OCI-LY3 (cell line): ENCODE measurements at regions not wholly inside any gene's neighbourhood (a gene's known extent, or its start where the extent isn't known, plus 50 kb on each side); places are given as distances from the start of the nearest gene placed in this dataset.

Experiments used
- H2AFZ ChIP-seq: fragments of 200-600, 300-600 bp; shearing (Covaris generic); 2 replicates; pipeline ENCODE4 v1.6.0; 2014; ENCODE audit warnings: antibody characterized with exemption, low read depth, low read length
- H3K27ac ChIP-seq: fragments of 200-600, 300-600 bp; sonication (generic); 2 replicates; pipeline ENCODE4 v1.5.1; 2014; ENCODE audit warnings: mild to moderate bottlenecking, low read length, moderate library complexity, mixed read lengths
- H3K27me3 ChIP-seq: fragments of 200-600, 300-600 bp; sonication (generic); 2 replicates; pipeline ENCODE4 v1.6.1; 2014; ENCODE audit warnings: low read depth, low read length, mixed read lengths
- H3K36me3 ChIP-seq: fragments of 200-600, 300-600 bp; sonication (generic); replicated peaks from 2 replicates; pipeline ENCODE3; 2014; ENCODE audit warnings: low read depth, low read length, mixed read lengths
- H3K4me1 ChIP-seq: fragments of 300-600, 200-600 bp; sonication (generic); 2 replicates; pipeline ENCODE4 v1.6.1; 2014; ENCODE audit warnings: low read length, mixed read lengths
- H3K4me2 ChIP-seq: fragments of 200-600, 300-600 bp; sonication (generic); 2 replicates; pipeline ENCODE4 v1.6.1; 2014; ENCODE audit warnings: low read length, mixed read lengths
- H3K4me3 ChIP-seq: fragments of 300-600, 200-600 bp; sonication (generic); 2 replicates; pipeline ENCODE4 v1.5.1; 2014; ENCODE audit warnings: antibody characterized with exemption, mild to moderate bottlenecking, low read length, moderate library complexity
- H3K79me2 ChIP-seq: fragments of 300-600, 200-600 bp; shearing (Covaris generic); 2 replicates; pipeline ENCODE4 v1.6.1; 2014; ENCODE audit warnings: mild to moderate bottlenecking, low read length, mixed read lengths
- H3K9ac ChIP-seq: fragments of 300-600, 200-600 bp; shearing (Covaris generic); 2 replicates; pipeline ENCODE4 v1.6.0; 2014; ENCODE audit warnings: mild to moderate bottlenecking, low read length, moderate library complexity
- H3K9me3 ChIP-seq: fragments of 200-600, 300-600 bp; shearing (Covaris generic); 2 replicates; pipeline ENCODE4 v1.6.1; 2014; ENCODE audit warnings: low read length, mixed read lengths; ENCODE audit not compliant: insufficient read depth
- H4K20me1 ChIP-seq: fragments of 200-600, 300-600 bp; sonication (generic); 2 replicates; pipeline ENCODE4 v1.6.1; 2016; ENCODE audit warnings: low read length, mixed read lengths; ENCODE audit not compliant: insufficient read depth
- EZH2phosphoT487 ChIP-seq: fragments of 200-600 bp; shearing (Covaris generic); IDR thresholded peaks from 2 replicates; pipeline ENCODE4 v1.6.1; 2018; ENCODE audit warnings: antibody characterized with exemption, mixed run types, low read depth
- TF ChIP-seq, protein P1 (sequence below): fragments of 200-600, 300-600 bp; sonication (generic); IDR thresholded peaks from 2 replicates; pipeline ENCODE4 v1.5.1; 2014; ENCODE audit warnings: antibody characterized with exemption, low read length, low read depth

- H3K9me3 ChIP-seq = no peaks in the 10 kb centered on the region
- TF ChIP-seq, protein P1, sequence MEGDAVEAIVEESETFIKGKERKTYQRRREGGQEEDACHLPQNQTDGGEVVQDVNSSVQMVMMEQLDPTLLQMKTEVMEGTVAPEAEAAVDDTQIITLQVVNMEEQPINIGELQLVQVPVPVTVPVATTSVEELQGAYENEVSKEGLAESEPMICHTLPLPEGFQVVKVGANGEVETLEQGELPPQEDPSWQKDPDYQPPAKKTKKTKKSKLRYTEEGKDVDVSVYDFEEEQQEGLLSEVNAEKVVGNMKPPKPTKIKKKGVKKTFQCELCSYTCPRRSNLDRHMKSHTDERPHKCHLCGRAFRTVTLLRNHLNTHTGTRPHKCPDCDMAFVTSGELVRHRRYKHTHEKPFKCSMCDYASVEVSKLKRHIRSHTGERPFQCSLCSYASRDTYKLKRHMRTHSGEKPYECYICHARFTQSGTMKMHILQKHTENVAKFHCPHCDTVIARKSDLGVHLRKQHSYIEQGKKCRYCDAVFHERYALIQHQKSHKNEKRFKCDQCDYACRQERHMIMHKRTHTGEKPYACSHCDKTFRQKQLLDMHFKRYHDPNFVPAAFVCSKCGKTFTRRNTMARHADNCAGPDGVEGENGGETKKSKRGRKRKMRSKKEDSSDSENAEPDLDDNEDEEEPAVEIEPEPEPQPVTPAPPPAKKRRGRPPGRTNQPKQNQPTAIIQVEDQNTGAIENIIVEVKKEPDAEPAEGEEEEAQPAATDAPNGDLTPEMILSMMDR = no peak
- TF ChIP-seq EZH2phosphoT487 = no peak
- H3K36me3 ChIP-seq = no peaks in the 10 kb centered on the region
- no peak overlapping the region for H2AFZ ChIP-seq
- no peaks in the 10 kb centered on the region; the same call in 1 of the 2 replicates for H3K27me3 ChIP-seq
- no peak overlapping the region for H3K27ac ChIP-seq
- no peak overlapping the region for H3K9ac ChIP-seq
- no peak overlapping the region for H3K4me2 ChIP-seq
- H3K4me3 ChIP-seq = no peak overlapping the region
- no peaks in the 10 kb centered on the region for H3K79me2 ChIP-seq
- no peaks in the 10 kb centered on the region for H4K20me1 ChIP-seq
- no peaks in the 10 kb centered on the region for H3K4me1 ChIP-seq
These were observed 617.6 kb upstream of the UBE2E2 start for GRCh38 chr3:22585504-22585903.

DNA sequence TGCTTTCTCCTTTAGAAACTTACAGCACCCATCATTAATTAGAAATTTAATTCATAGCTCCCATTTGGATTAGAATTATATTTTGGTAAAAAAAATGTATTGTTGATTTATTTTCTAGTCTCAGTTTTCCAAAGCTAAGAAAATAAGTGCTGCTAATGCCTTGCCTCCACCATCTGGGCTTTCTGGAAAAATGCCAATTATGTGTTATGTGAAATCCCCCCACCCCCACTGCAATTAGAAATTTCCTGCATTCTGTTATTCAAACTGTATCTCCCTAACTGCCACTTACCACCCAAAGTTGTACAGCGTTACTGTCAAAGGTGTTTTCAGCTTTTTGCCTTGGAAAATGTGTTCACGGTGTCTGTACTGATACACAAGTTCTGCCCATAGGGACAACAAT lies 617.2 kb upstream of the UBE2E2 start:
- Histone ChIP-seq H3K4me2 (no peak overlapping the region), H3K36me3 (no peaks in the 10 kb centered on the region), H4K20me1 (no peaks in the 10 kb centered on the region), H3K4me1 (no peaks in the 10 kb centered on the region), H2AFZ (no peak overlapping the region), H3K79me2 (no peaks in the 10 kb centered on the region), H3K4me3 (no peak overlapping the region), H3K9ac (no peak overlapping the region), H3K27me3 (no peaks in the 10 kb centered on the region; the same call in 1 of the 2 replicates), H3K27ac (no peak overlapping the region), H3K9me3 (no peaks in the 10 kb centered on the region)
- TF ChIP-seq, protein P1 = no peak
- no peak for TF ChIP-seq EZH2phosphoT487

DNA sequence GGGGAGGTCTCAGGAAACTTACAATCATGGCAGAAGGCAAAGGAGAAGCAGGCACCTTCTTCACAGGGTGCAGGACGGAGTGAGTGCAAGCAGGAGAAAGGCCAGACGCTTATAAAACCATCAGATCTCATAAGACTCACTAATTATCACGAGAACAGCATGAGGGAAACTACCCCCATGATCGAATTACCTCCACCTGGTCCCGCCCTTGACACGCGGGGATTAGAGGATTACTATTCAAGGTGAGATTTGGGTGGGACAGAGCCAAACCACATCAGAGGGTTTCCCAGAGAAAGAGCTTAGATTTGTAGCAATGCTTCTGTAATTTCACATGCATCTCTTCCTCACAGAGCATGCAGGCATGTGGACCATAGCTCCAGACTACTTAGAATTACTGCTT lies 615.7 kb upstream of the UBE2E2 start:
- Histone ChIP-seq H3K4me2 (no peak overlapping the region), H3K27ac (no peak overlapping the region), H3K79me2 (no peaks in the 10 kb centered on the region), H3K36me3 (no peaks in the 10 kb centered on the region), H3K4me1 (no peaks in the 10 kb centered on the region), H3K9ac (no peak overlapping the region), H4K20me1 (no peaks in the 10 kb centered on the region), H3K9me3 (no peaks in the 10 kb centered on the region), H3K27me3 (no peaks in the 10 kb centered on the region; the same call in 1 of the 2 replicates), H2AFZ (no peak overlapping the region), H3K4me3 (no peak overlapping the region)
- TF ChIP-seq, protein P1 = no peak
- no peak for TF ChIP-seq EZH2phosphoT487

DNA sequence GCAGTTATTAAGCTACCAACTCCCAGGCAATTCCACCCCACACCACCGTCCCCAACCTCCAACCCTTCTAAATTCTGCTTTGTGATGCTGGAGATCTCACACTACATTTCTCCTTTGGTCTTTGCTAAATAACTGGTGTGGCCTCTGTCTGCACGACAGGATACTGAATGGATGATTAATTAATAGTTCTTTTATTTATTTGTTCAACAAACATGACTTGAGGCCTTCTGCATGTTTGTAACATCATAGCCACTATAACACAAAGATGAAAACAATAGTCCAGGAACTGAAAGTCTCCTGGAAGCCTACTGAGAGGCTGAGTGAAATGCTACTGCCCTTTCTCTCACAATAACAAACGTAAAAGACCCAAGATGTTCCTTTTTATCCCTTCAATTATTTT lies 609.5 kb upstream of the UBE2E2 start:
- no peaks in the 10 kb centered on the region for H3K79me2 ChIP-seq
- no peak overlapping the region for H3K4me3 ChIP-seq
- no peak overlapping the region for H3K4me2 ChIP-seq
- H3K27ac ChIP-seq = no peak overlapping the region
- no peak overlapping the region for H2AFZ ChIP-seq
- H4K20me1 ChIP-seq = no peaks in the 10 kb centered on the region
- no peaks in the 10 kb centered on the region; the same call in 1 of the 2 replicates for H3K27me3 ChIP-seq
- TF ChIP-seq, protein P1 = no peak
- TF ChIP-seq EZH2phosphoT487 = no peak
- H3K36me3 ChIP-seq = no peaks in the 10 kb centered on the region
- no peak overlapping the region for H3K9ac ChIP-seq
- no peaks in the 10 kb centered on the region for H3K9me3 ChIP-seq
- H3K4me1 ChIP-seq = no peaks in the 10 kb centered on the region
